Breast epithelium (tissue), 3 donors: ENCODE measurements at regions not wholly inside any gene's neighbourhood (a gene's known extent, or its start where the extent isn't known, plus 50 kb on each side); places are given as distances from the start of the nearest gene placed in this dataset.

Experiments
- CTCF ChIP-seq, 3 donors: fragments of 450-650 bp; IDR thresholded peaks; one replicate each; pipeline ENCODE4 v1.5.1; 2016 to 2017; ENCODE audit warnings: antibody characterized with exemption in 3 of 3, mild to moderate bottlenecking in 3 of 3, moderate library complexity in 3 of 3
- POLR2A ChIP-seq: fragments of 450-650 bp; IDR thresholded peaks from one replicate; pipeline ENCODE4 v1.6.1; 2016; ENCODE audit warnings: antibody characterized with exemption, mild to moderate bottlenecking, moderate library complexity

GRCh38 chr9:19914044-19914443 lies 125.2 kb upstream of the SLC24A2 start:
- TF ChIP-seq CTCF (IDR thresholded peaks at IDR 0.05) (no peak), POLR2A (no peak)
